Gastroesophageal sphincter (tissue), 4 donors: ENCODE measurements at regions not wholly inside any gene's neighbourhood (a gene's known extent, or its start where the extent isn't known, plus 50 kb on each side); places are given as distances from the start of the nearest gene placed in this dataset.

ENCODE experiments used
- ATAC-seq: fragments of 150-250 bp; one replicate; pipeline ENCODE4 v1.9.1; 2016; ENCODE audit warnings: mild to moderate bottlenecking, moderate library complexity
- H3K27ac ChIP-seq, 4 donors: fragments of 200-600 bp; sonication (generic) in 3 of 4; 1 replicate in 3 of 4; 2 replicates in 1 of 4; pipeline ENCODE4 v1.5.1; 2016 to 2019
- H3K27me3 ChIP-seq: fragments of 200-600 bp; sonication (generic); one replicate; pipeline ENCODE4 v1.5.1; 2019
- H3K36me3 ChIP-seq, 2 donors: fragments of 200-600 bp; sonication (generic); one replicate each; pipeline ENCODE4 v1.5.1; 2019; ENCODE audit warnings: control low read depth in 1 of 2
- H3K4me1 ChIP-seq, 3 donors: fragments of 200-600 bp; sonication (generic); 1 replicate in 2 of 3; 2 replicates in 1 of 3; pipeline ENCODE4 v1.5.1; 2016 to 2019; ENCODE audit warnings: control low read depth in 2 of 3
- H3K4me3 ChIP-seq, 2 donors: fragments of 200-600 bp; sonication (generic); one replicate each; pipeline ENCODE4 v1.5.1; 2019; ENCODE audit warnings: mild to moderate bottlenecking in 1 of 2, moderate library complexity in 1 of 2
- H3K9me3 ChIP-seq, 3 donors: fragments of 200-600 bp; sonication (generic); one replicate each; pipeline ENCODE4 v1.5.1; 2017 to 2019; ENCODE audit warnings: control low read depth in 2 of 3
- CTCF ChIP-seq, 4 experiments: fragments of 200-600 bp in 2 of 4; fragments of 450-650 bp in 2 of 4; sonication (generic) in 1 of 4; IDR thresholded peaks; one replicate each; pipeline ENCODE4 v1.5.1; 2017 to 2019; ENCODE audit warnings: antibody characterized with exemption in 4 of 4, mild to moderate bottlenecking in 2 of 4, moderate library complexity in 2 of 4
- EP300 ChIP-seq: sonication (generic); formaldehyde crosslinking; IDR thresholded peaks from one replicate; pipeline ENCODE4 v1.6.1; 2017; ENCODE audit warnings: antibody characterized with exemption, mild to moderate bottlenecking
- POLR2A ChIP-seq, 2 donors: fragments of 450-650 bp; IDR thresholded peaks; one replicate each; pipeline ENCODE4 v1.6.1; 2017; ENCODE audit warnings: antibody characterized with exemption in 2 of 2, mild to moderate bottlenecking in 2 of 2, moderate library complexity in 1 of 2
- POLR2AphosphoS5 ChIP-seq: sonication (generic); formaldehyde crosslinking; IDR thresholded peaks from one replicate; pipeline ENCODE4 v1.6.1; 2017; ENCODE audit warnings: antibody characterized with exemption
- WGBS, 2 donors: methylation state at CpG; one replicate each; pipeline ENCODE4 v1.1.5; 2018; ENCODE audit warnings: low coverage in 1 of 2; 5-methylcytosine and 5-hydroxymethylcytosine counted together

- 58% methylated on average over 2 of the region's 2 CpGs; no CpG with 5 or more reads in 1 of the 2 donors for WGBS, 2 donors
These were observed 186.6 kb upstream of the PIK3C3 start for GRCh38 chr18:41768467-41768866.

DNA sequence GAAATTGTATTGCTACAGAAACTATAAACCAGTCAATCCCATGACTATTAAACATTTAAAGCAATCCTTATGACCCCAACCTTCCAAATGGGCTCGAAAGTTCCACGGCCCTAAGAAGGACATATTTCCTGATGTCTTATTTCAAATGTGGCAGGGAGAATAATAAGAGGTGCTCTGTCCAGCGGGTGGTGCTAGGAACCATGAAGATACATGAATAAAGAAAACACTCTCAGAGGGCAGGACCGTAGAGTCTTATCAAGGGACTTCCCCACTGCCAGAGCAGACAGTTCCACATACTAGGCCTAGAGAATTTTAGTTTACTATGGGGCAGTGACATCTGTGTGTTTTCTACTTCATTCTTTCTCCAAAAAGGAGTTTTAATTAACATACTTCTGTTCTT is 187.1 kb upstream of the PIK3C3 start:
- no peaks in the 10 kb centered on the region for H3K27me3 ChIP-seq
- 36 to 76% methylated on average over 2 to 3 of the region's 4 CpGs for WGBS, 2 donors
- H3K4me3 ChIP-seq: no peak overlapping the region
- H3K27ac ChIP-seq: no peak overlapping the region
- H3K9me3 ChIP-seq: no peaks in the 10 kb centered on the region
- no peak for ATAC-seq
- no peaks in the 10 kb centered on the region for H3K4me1 ChIP-seq
- TF ChIP-seq CTCF (IDR thresholded peaks at IDR 0.05): no peak
- no peak for TF ChIP-seq POLR2AphosphoS5
- TF ChIP-seq EP300: no peak
- no peak for TF ChIP-seq POLR2A (IDR thresholded peaks at IDR 0.05)
- no peaks in the 10 kb centered on the region for H3K36me3 ChIP-seq

More at GRCh38 chr18:41768467-41768866, 186.6 kb upstream of the PIK3C3 start:
- no peaks in the 10 kb centered on the region for H3K9me3 ChIP-seq
- TF ChIP-seq POLR2A (IDR thresholded peaks at IDR 0.05) (no peak), CTCF (IDR thresholded peaks at IDR 0.05) (no peak), POLR2AphosphoS5 (no peak), EP300 (no peak)
- H3K36me3 ChIP-seq: no peaks in the 10 kb centered on the region
- no peaks in the 10 kb centered on the region for H3K27me3 ChIP-seq
- no peak overlapping the region for H3K4me3 ChIP-seq
- H3K4me1 ChIP-seq: no peaks in the 10 kb centered on the region
- ATAC-seq: no peak
- no peak overlapping the region for H3K27ac ChIP-seq

DNA sequence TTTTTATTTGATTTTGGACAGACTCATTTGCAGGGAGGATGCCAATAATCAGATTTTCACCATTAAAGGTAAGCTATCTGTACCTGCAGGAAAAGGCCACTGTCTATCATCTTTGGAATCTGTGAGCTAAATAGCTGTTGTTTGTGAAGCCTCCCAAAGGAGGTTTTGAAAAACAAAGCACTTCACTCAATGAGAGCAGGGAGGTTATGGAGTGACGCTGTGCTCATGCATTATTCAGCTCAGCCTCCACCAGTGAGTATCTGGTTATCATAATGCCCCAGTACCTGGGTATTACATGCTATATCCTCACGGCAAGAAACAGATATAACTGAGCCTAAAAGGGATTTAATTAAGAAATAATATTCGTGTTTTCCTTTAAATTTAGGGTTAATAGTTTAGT is 189.6 kb upstream of the PIK3C3 start:
- no peak overlapping the region for H3K4me3 ChIP-seq
- H3K27ac ChIP-seq: no peak overlapping the region
- no peaks in the 10 kb centered on the region for H3K9me3 ChIP-seq
- H3K36me3 ChIP-seq: no peaks in the 10 kb centered on the region
- no peak for TF ChIP-seq CTCF (IDR thresholded peaks at IDR 0.05)
- no peak for TF ChIP-seq POLR2A (IDR thresholded peaks at IDR 0.05)
- TF ChIP-seq POLR2AphosphoS5: no peak
- TF ChIP-seq EP300: no peak
- H3K27me3 ChIP-seq: no peaks in the 10 kb centered on the region
- ATAC-seq: no peak
- no peaks in the 10 kb centered on the region for H3K4me1 ChIP-seq
- 63 to 65% methylated on average over 3 of the region's 3 CpGs for WGBS, 2 donors

DNA sequence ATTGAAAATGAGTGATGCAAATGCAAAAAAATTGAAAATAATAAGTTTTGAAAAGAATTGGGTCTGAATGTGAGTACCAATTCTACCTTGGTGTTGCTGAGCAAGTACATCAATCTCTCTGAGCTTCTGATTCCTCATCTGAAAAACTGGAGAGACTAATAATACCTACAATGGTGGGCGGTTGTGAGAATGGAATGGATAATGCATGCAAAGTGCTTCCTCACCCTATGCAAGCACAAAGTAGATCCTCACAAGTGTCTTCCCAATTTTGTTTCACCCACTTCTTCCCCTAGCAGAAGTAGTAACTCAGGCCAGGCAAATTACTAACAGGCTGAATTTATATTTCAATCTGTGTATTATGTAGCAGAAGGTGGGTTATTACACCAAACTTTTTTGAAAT is 191.7 kb upstream of the PIK3C3 start:
- no peak overlapping the region for H3K27ac ChIP-seq
- no peaks in the 10 kb centered on the region for H3K9me3 ChIP-seq
- H3K4me1 ChIP-seq: no peaks in the 10 kb centered on the region
- WGBS, 2 donors: 77 to 100% methylated on average over 1 of the region's 1 CpG
- H3K27me3 ChIP-seq: no peaks in the 10 kb centered on the region
- TF ChIP-seq EP300: no peak
- no peak for TF ChIP-seq CTCF (IDR thresholded peaks at IDR 0.05)
- TF ChIP-seq POLR2AphosphoS5: no peak
- TF ChIP-seq POLR2A (IDR thresholded peaks at IDR 0.05): no peak
- ATAC-seq: no peak
- H3K36me3 ChIP-seq: no peaks in the 10 kb centered on the region
- H3K4me3 ChIP-seq: no peak overlapping the region

DNA sequence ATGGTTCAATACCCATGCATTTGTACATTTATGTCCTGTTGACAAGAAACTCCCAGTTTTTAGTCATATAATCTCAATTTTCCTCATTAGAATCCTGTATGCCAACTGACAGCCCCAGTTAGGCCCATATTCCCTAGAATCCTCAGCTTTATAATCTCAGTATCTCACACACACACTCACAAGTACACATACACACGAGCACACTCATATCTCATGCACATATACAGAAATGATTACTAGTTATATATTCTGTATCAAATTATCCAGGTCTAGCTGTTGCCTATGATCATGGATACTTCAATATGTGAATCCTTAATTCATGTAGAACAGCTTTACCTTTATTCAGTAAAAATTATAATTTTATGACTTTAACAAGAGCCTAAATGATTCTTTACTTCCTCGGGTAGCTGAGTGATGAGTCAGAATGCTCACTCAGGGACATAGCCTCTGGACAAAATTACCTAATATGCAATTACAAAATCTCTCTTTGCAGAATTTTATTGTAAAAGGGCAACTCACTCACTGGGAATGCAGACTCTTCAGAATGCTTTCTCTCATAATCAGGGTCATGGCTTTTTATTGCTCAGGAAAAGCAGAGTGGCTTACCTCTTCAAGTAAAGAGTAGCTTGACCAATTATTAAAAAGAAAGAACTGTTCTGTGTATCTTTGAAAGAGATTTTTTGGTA is 193.6 kb upstream of the PIK3C3 start:
- Histone ChIP-seq H3K4me1 (no peaks in the 10 kb centered on the region), H3K4me3 (no peak overlapping the region), H3K36me3 (no peaks in the 10 kb centered on the region), H3K27me3 (no peaks in the 10 kb centered on the region), H3K27ac (no peak overlapping the region), H3K9me3 (no peaks in the 10 kb centered on the region)
- TF ChIP-seq POLR2AphosphoS5: no peak
- TF ChIP-seq CTCF (IDR thresholded peaks at IDR 0.05): no peak
- no peak for TF ChIP-seq POLR2A (IDR thresholded peaks at IDR 0.05)
- TF ChIP-seq EP300: no peak
- WGBS, 2 donors: 61 to 67% methylated on average over 2 of the region's 2 CpGs
- ATAC-seq: no peak
